Lung microvascular endothelial cell (primary cell): ENCODE measurements at regions not wholly inside any gene's neighbourhood (a gene's known extent, or its start where the extent isn't known, plus 50 kb on each side); places are given as distances from the start of the nearest gene placed in this dataset.
A peak's percentile ranks its signal among the peaks of the same experiment; 100 is the strongest.

Experiments
- DNase-seq, 2 donors: peaks; one replicate each; pipeline versions ENCODE4 v3.0.0 to v3.0.0-alpha.2; 2010; ENCODE audit warnings: low read depth in 2 of 2

DNA sequence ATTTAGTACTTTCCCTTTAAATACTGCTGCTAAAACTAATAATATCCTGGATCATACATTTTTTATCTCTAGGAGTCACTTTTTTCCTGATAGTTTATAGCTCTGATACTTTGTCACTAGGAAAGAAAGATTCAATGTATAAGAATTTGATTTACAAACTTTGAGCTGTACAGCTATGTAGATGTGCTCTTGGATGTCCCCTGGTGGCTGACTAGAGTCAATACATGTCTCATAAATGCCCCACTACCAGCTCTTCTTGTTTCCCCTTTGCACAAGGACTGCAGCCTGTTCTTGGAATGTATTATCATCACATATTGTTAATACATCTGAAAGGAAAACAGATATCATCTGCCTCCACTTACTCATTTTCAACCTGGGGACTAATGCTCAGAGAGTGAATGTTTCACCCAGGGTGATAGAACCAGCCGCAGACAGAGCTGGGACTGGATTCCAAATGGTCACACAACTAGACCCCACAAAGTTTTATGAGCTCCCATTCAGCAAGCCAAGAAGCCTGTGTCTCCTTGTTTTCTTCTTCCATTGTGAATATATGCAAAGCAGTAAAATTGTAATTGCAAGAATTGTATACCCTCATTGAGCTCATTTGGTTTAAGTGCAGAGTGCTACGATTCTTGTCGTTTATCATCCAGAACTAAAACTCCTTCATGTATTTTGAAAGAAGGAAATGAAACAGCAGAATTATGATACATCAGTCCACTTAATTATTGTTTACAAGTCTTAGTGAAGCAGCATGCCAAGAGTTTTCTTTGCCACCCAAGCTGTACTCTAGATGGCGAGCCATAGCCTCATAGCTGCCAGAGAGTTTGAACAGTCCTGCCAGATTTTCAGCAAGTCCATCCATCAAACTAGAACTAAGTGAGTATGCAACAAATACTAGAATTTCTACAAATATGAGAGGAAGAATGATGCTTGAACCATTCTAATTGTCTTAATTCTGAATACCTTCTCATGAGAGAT lies 261.6 kb upstream of the LMCD1 start:
- DNase-seq: peak; percentile 67 to 70

DNA sequence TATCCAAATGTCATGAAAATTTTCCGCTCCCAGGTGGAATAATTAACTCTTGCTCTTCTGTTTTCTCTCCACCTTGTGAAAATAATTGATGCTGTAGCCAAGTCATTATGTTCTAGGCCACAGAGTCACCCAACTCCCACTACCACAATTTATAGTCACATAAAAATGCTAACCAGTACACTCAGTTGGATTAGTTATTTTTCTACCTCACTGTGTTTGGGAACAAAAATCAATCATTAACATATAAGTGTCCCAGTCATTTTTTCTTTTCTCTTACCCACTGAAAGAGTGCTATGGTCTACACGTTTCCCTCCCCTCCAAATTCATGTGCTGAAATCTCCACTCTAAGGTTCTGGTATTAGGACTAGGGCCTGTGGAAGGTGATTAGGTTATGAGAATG lies 255.6 kb upstream of the LMCD1 start:
- no peak for DNase-seq

DNA sequence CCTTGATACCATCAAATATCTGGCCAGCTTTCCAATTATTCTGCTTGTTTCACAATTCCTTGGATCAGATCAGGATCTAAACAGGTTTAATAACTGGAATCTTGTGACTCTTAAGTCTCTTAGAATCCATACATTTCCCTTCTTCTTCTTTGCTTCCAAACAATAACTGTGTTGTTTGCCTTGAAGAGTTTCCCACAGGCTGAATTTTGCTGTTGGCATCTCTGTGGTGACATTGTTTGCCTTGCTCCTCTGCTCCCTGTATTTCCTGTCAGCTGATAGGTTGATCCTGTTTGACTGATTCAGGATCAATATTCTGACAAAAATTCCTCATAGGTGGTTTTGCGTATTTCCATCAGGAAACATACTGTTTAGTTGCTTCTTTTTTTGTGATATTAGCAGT lies 248.4 kb upstream of the LMCD1 start:
- DNase-seq: no peak

DNA sequence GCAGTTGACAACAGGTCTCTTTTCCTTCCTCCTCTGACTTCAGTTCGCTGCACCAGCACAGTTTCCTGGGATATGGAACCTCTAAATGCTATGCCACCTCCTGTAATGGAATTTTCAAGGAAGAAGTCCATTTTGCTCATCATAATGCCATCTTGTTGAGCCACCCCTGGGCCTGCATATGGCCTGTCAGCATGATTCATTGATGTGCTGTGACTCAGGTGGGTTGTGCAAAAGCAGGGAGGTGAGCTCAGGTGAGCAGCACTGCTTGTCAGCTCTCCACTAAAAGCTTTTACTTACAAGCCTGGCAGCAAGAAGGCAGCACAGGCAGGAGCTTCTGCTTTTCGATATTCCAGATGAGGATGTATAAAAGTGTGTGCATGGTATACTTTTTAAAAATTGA lies 247.1 kb upstream of the LMCD1 start:
- no peak for DNase-seq

DNA sequence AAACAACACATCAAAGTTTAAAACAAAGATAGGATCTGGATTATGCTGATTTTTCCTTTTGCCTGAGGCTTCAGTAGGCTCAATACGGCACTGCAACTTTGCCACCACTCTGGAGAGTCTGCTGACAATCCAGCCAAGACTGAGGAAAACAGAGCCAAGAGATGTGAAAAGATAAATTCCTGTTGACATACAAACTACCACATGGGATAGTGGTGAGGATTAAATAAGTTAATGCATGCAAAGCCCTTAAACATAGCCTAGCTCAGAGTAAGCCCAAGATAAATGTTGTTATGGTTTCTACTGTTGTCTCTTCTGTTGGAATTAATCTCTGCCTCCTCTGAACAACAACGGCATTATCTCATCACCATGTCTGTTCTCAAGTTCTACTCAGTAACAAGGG lies 245.9 kb upstream of the LMCD1 start:
- no peak for DNase-seq

DNA sequence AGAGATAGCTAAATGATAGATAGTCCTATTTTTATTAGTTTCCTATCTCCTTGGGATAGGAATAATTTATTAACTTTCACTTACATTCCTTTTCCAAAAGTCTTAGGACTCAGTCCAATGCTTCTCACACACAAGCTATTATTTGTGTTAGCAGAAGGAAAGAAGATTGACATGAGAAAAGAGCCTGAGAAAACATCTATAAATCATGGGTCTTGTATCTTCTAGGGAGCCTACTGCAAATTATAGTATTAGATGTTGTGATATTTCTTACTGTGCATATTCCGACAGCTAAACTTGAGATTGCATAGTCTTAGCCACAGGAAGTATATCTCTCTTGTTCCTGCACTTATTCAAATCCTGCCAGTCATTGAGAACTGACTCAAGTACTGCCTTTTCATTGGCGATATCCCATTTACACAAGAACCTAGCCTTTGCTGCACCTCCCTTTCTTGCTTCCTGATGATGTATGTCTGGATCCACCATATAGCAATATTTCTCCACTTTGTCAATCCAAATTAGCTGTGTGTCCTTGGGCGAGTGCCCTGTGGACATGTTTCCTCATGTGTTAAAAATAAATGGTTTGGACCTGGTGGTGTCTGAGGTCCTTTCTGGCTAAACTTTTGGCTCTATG lies 245.1 kb upstream of the LMCD1 start:
- DNase-seq: no peak

DNA sequence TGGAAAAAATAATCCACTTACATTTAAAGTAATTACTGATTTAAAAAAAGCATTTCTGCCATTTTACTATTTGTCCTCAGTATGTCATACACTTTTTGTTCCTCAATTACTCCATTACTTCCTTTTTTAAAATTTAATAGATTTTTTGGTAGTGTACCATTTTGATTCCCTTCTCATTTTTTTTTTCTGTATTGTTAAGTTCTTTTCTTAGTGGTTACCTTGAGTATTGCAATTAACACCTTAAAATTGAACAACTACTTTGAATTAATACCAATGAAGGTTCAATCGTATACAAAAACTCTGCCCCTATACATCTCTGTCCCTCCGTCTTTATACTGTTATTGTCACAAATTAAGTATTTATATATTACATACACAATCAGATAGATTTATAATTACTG lies 240.6 kb upstream of the LMCD1 start:
- DNase-seq: no peak

DNA sequence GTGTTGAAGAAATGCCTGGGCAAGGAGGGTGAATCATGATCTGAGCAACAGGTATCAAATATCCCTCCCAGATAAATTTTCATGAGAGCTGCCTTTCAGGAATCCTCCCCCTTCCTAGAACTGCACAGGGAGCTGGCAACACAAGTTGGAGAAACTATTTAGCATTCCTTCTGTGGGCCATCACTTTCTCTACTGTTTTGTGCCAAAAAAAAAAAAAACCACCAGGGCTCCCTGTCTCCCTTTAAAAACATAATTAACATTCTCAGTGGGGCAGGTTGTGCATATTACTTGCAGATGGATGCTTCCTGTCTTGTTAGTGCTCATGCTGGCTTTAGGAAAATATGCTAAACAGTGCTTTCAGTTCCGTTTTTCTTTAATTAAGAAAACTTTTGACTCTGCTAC lies 234.9 kb upstream of the LMCD1 start:
- no peak for DNase-seq

DNA sequence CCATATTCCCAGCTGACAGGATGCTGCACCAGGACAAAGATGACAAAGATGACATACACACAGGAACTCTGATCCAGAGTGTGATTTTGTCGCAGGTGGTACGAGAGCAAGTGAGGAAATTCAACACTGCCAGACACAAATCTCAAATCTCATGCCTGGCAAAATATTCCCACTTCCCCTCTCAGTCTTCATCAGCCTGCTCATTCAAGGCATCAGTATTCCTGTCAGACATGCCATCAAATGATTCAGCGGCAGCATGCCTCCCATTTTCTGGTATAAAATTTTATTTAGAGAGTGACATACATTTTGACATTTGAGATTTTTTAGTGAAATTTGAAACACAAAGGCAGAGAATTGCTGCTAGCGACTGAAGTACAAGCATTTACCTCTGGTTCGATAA lies 228.1 kb upstream of the LMCD1 start:
- no peak for DNase-seq

DNA sequence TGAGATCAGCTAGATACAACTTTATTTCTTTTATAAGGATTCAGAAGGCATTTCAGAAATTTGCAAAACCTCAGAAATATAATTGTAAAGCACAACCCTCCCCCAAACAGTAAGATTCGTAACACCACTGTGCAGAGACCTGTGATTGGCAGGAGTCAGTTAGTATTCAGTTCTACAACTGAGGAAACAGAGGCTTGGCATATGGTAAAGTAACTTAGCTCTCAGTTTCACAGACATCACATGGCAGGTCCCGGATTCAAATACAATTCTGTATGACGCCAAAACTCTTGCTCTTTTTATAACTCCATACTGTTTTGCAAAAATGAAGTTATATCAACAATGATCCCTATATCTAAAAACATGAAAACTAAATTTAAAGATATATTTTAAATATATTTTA lies 225.6 kb upstream of the LMCD1 start:
- no peak for DNase-seq

DNA sequence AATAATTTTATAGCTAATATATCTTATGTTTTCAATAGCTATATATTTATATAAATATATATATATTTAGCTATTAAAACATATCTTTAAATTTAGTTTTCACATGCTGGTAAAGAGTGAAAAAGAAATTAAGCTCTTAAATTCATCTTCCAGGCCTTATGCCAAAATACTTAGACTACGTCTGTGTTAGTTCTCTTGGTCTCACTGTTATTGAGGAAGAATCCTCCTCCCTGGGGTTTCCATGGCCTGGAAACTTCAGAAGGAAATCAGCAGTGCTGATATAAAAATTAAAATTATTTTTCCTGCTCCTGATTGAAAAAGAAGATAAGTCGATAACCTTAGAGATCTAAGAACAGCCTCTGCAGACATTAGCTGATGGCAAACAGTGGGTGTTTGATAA lies 225.1 kb upstream of the LMCD1 start:
- DNase-seq: no peak

DNA sequence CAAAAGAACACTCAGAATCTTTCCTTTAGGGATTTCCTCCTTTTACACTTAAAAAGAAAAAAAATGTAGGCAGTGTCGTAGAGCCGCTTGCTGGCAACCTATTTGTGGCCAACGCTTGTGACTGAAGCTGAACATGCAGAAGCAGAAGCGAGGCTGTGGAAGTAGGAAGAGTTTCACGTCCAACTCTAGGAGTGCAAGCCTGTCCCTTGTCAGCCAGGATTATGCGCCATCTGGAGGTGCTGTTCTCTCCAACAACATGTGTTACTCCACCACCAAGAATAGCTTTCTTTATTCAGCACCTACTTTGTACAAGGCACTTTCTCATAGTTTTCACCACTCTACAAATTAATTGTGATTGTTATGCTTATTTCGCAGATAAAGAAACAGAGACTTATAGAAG lies 223.2 kb upstream of the LMCD1 start:
- no peak for DNase-seq

DNA sequence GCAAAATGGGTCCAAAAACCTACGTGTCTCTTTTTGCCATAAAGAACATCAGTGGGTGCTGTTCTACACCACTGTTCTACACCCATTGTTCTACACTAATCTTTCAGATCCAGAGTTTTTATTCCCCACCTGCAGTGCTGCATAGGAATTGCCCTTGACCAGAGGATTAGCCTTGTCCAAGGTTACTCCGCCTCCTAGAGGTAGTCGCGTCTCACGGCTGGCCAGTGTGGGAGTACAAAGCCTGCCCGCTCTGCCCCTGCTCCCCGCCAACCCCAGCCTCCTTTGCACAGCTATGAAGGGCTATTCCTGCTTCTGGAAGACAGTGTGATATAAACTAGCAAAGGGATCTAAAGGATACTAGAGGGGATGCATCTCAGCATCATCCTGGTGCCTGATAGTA lies 222.1 kb upstream of the LMCD1 start:
- no peak for DNase-seq

DNA sequence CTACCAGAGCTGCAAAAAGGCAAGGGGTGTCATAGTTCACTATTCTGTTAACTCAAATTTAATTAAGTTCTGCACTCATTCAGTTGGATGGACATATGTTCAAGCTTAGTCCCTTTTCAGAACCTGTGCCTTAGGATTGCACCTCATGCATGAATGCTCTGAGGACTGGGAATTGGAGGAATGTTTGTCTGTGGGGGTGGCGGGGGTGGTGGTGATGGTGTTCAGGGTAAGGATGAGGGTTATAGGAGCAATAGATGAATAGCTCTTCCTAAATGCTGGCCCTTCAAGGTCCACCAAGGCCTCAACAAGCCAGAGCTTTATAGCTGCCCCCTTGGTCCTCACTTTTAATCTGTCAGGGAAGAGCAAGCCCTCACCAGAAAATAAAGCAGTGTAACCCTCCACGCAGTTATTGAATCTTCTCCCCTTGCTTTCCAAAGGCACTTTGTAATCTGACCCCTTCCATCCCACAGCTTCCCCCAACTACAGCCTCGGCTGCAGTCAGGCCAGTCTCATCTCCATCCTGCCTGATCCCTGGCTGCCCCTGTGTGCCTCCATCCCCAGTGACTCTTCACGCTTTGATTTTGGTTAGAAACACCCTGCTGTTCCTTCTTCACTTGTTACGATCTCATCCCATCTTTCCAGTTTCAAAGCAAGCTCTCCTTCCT lies 221.6 kb upstream of the LMCD1 start:
- no peak for DNase-seq

DNA sequence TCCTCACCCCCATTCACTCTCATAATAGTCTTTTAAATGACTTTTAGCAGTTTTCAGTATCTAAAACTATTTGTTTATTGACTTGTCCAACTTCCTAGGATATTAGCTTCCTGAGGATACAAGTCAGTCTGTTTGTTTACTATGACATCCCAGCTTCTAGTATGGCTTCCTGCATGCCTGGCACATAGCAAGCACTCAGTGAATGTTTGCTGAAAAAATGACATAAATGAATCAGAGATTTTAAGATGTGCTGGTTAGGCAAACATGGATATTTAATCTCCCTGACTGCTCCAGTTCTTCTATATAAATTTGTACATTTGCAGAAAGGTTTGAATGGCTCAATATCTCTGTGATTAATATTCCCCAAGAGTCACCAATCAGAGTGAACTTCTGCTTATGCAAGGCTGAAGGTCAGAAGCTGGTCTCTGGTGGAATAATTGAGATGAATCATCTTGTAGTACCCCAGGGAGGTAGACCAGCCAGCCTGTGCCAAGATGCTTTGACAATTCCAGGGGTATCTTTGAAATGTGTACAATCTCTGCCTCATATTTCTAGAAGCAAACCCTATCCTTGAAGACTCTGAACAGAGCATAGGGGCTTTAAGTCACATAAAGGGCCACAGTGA lies 219.0 kb upstream of the LMCD1 start:
- no peak for DNase-seq

DNA sequence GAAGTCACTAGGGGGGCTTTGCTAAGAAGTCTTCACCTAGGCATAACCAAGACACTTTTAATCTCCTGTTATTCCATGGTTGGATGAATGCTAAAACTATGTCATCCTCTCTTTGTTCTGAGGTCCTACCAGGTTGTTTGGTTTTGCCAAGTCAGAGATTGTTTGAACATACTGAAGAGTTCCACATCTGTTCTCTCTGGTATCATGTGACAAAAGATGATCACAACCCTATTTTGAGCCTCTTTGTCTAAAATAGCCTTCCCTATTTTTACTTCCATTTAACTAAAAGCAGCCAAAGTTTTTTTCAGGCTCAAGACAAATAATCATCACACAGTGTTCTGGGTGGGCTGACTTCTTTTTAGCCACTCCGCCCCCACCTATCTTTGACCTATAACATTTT lies 218.4 kb upstream of the LMCD1 start:
- no peak for DNase-seq

DNA sequence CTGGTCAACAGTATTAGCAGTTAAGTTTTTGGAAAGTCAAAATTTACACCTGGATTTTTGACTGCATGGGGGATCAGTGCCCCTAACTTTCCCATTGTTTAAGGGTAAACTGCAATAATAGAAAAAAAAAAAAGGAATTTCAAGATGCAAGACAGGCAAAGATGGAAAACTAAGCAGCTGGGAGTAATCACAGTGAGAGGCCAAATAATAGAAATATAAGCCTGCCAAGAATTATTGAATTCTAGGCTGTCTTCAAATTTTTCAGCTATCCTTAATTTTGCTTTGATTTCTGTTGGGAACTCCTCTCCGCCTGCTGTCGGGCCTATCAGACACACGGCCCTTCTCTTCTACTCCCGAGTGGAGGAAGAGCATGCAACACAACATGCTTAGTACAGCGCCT lies 215.5 kb upstream of the LMCD1 start:
- DNase-seq: no peak

DNA sequence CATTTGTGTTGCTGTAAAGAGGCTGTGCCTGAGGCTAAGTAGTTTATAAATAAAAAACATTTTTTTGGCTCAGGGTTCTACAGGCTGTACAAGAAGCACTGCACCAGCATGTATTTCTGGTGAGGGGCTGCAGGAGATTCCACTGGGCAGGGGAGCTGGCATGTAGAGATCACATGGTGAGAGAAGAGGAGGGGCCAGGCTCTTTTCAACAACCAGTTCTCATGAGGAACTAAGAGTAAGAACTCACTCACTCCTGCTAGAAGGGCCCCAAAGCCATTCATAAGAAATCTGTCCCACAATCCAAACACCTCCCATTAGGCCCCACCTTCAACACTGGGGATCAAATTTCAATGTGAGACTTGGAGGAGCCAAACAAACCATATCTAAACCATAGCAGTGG lies 214.9 kb upstream of the LMCD1 start:
- DNase-seq: no peak

DNA sequence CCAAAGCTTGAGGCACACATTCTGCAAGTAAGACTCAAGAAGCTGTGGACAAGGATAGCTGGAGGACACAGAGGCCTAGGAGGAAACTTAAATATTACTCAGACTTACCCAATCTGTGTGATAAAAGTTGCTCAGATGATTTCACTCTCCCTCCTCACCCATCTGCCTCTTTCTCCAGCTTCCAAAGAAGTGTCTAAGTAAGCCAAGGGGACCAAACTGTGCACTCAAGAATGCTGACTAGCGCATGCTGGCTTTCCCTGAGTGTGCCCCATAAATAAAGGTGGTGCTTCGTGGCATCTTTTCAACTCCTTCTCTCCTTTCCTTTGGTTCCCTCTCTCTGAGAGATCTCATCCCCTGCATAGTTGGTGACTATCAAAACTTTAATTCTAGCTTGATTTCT lies 211.0 kb upstream of the LMCD1 start:
- DNase-seq: no peak

DNA sequence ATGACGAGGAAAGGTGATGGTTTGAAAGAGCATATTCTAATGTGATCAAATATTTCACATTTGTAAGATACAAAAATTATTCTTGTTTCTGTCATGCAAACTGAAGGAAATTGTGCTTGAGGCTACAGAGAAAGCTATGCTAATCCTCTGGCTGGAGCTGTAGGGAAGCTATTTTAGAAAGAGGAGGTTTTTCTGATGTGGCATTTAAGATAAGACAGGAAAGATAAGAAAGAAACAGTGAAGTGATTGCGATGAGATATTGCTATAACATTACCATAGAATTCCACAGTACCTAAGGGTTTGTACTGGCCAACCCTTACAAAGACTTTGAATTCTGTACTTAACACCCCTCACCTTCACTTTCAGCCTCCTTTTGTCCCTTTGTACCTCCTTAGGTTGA lies 205.2 kb upstream of the LMCD1 start:
- no peak for DNase-seq

DNA sequence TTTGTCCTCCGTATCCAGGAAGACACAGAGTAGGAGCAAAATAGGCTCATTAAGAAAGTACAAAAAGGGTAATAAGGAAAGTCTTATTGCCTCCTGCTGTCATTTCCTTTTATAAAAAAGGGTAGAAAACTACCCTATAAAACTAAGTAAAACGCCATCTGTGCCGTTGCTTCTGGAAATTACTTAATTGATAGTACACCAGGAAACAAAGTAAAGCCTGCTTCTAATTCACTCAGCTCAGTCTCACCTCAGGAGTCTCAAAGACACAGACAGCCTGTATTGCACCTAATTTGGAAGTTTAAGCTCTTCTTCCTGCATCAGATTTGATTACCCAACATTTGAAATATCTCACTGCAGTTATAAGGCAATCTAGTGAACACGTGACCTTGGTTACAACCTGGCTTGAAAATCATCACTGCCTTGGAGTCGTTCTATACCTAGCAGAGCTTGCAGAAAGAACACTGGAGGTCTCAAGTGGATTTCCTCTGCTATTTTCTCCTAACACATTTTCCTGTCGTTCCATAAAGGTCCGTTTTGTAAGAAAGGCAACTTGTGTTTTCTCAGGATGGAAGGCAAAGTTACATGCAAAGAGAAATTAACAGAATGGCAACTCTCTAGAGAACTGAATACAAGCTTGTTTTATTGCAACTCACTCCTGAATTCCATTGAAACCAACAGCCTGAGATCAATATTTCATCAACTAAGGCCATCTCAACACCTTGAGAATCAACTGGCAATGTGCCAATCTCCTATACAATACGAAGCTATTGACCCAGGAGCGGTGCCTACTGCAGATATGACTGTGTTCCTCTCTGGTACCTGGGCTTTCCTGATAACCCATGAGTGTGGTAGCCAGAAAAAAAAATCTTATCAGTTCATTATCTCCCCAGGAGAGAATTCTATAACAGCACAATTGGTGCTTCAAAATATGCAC lies 203.3 kb upstream of the LMCD1 start:
- DNase-seq: no peak
